ENCODE measurements at regions not wholly inside any gene's neighbourhood (a gene's known extent, or its start where the extent isn't known, plus 50 kb on each side); places are given as distances from the start of the nearest gene placed in this dataset.

GRCh38 chr2:122096761-122097160 is 341.3 kb downstream of the TSN start:
- H3K4me1 ChIP-seq (ENCODE audit: control insufficient read depth, insufficient read depth, low read length) = no peaks in the 10 kb centered on the region
- no peak for DNase-seq (ENCODE audit: low read depth in 4 of 6, low spot score in 6 of 6)
- no peak overlapping the region for H3K4me3 ChIP-seq (ENCODE audit: low read depth, low read length)
- H3K27me3 ChIP-seq (ENCODE audit: control insufficient read depth, insufficient read depth, low read length) = no peaks in the 10 kb centered on the region
- WGBS (ENCODE audit: insufficient coverage) = 30% methylated on average over 2 of the region's 2 CpGs
- H3K36me3 ChIP-seq (ENCODE audit: control insufficient read depth, insufficient read depth, low read length) = no peaks in the 10 kb centered on the region
- no peaks in the 10 kb centered on the region for H3K9me3 ChIP-seq (ENCODE audit: control insufficient read depth, insufficient read depth, low read length)
- H3K27ac ChIP-seq (ENCODE audit: low read depth, low read length) = no peak overlapping the region

- Histone ChIP-seq H3K27me3 (ENCODE audit: control insufficient read depth, insufficient read depth, low read length) (no peaks in the 10 kb centered on the region), H3K36me3 (ENCODE audit: control insufficient read depth, insufficient read depth, low read length) (no peaks in the 10 kb centered on the region)
- WGBS (ENCODE audit: insufficient coverage) = 95% methylated on average over 1 of the region's 1 CpG
Observed at GRCh38 chr2:122098306-122098705, 342.9 kb downstream of the TSN start.

GRCh38 chr2:122100346-122100745 is 344.9 kb downstream of the TSN start:
- DNase-seq (ENCODE audit: low read depth in 4 of 6, low spot score in 6 of 6) = no peak
- no peak overlapping the region for H3K4me3 ChIP-seq (ENCODE audit: low read depth, low read length)
- no peak overlapping the region for H3K27ac ChIP-seq (ENCODE audit: low read depth, low read length)
- WGBS (ENCODE audit: insufficient coverage) = 100% methylated on average over 1 of the region's 2 CpGs
- H3K4me1 ChIP-seq (ENCODE audit: control insufficient read depth, insufficient read depth, low read length) = no peaks in the 10 kb centered on the region
- no peaks in the 10 kb centered on the region for H3K36me3 ChIP-seq (ENCODE audit: control insufficient read depth, insufficient read depth, low read length)
- no peaks in the 10 kb centered on the region for H3K9me3 ChIP-seq (ENCODE audit: control insufficient read depth, insufficient read depth, low read length)
- H3K27me3 ChIP-seq (ENCODE audit: control insufficient read depth, insufficient read depth, low read length) = no peaks in the 10 kb centered on the region

More at GRCh38 chr2:122098306-122098705, 342.9 kb downstream of the TSN start:
- no peaks in the 10 kb centered on the region for H3K9me3 ChIP-seq (ENCODE audit: control insufficient read depth, insufficient read depth, low read length)
- no peaks in the 10 kb centered on the region for H3K4me1 ChIP-seq (ENCODE audit: control insufficient read depth, insufficient read depth, low read length)
- no peak overlapping the region for H3K27ac ChIP-seq (ENCODE audit: low read depth, low read length)
- no peak for DNase-seq (ENCODE audit: low read depth in 4 of 6, low spot score in 6 of 6)
- no peak overlapping the region for H3K4me3 ChIP-seq (ENCODE audit: low read depth, low read length)

- Histone ChIP-seq H3K9me3 (ENCODE audit: control insufficient read depth, insufficient read depth, low read length) (no peaks in the 10 kb centered on the region), H3K36me3 (ENCODE audit: control insufficient read depth, insufficient read depth, low read length) (no peaks in the 10 kb centered on the region), H3K27ac (ENCODE audit: low read depth, low read length) (no peak overlapping the region), H3K4me3 (ENCODE audit: low read depth, low read length) (no peak overlapping the region), H3K4me1 (ENCODE audit: control insufficient read depth, insufficient read depth, low read length) (no peaks in the 10 kb centered on the region), H3K27me3 (ENCODE audit: control insufficient read depth, insufficient read depth, low read length) (no peaks in the 10 kb centered on the region)
- no peak for DNase-seq (ENCODE audit: low read depth in 4 of 6, low spot score in 6 of 6)
Observed at GRCh38 chr2:122100756-122101155, 345.3 kb downstream of the TSN start.

- Histone ChIP-seq H3K27me3 (ENCODE audit: control insufficient read depth, insufficient read depth, low read length) (no peaks in the 10 kb centered on the region), H3K36me3 (ENCODE audit: control insufficient read depth, insufficient read depth, low read length) (no peaks in the 10 kb centered on the region), H3K4me1 (ENCODE audit: control insufficient read depth, insufficient read depth, low read length) (no peaks in the 10 kb centered on the region), H3K27ac (ENCODE audit: low read depth, low read length) (no peak overlapping the region), H3K9me3 (ENCODE audit: control insufficient read depth, insufficient read depth, low read length) (no peaks in the 10 kb centered on the region), H3K4me3 (ENCODE audit: low read depth, low read length) (no peak overlapping the region)
- no peak for DNase-seq (ENCODE audit: low read depth in 4 of 6, low spot score in 6 of 6)
- 88% methylated on average over 4 of the region's 5 CpGs for WGBS (ENCODE audit: insufficient coverage)
Observed at GRCh38 chr2:122101319-122101718, 345.9 kb downstream of the TSN start.

DNA sequence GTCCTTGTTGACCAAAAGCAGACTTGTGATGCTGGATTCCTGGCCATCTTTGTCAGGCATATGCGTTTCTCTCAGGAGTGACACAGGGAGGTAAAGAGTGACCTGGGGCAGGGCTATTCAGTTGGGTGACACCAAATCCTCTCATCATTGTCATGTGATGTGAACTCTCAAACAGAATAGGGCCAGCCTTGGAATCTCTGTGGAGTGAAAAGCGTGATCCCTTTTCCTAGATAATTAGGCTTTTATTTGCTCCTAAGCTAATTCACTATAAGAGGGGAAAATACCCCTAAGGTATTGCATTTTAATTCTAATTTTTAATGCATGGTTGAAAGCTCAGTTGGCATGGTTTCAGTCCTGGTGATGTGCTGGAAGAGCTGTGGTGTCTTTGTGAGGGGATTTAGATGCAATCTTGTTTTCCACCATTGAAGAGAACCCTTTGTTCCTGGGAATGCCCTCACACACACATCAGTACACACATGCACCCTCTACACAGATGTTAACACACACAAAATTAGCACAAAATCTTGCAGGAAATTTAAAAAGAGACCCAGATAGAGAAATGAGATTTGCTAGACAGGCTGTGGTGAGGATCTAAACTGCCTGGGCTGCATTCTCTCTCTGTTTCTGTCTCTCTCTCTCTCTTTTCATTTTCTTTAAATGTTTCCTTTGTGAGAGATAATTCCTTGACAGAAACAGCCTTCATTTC is 349.9 kb downstream of the TSN start:
- no peak overlapping the region for H3K4me3 ChIP-seq (ENCODE audit: low read depth, low read length)
- H3K27me3 ChIP-seq (ENCODE audit: control insufficient read depth, insufficient read depth, low read length) = no peaks in the 10 kb centered on the region
- DNase-seq (ENCODE audit: low read depth in 4 of 6, low spot score in 6 of 6) = no peak
- no peaks in the 10 kb centered on the region for H3K9me3 ChIP-seq (ENCODE audit: control insufficient read depth, insufficient read depth, low read length)
- WGBS (ENCODE audit: insufficient coverage) = no CpG with 5 or more reads among the region's 2 CpGs
- peaks cover 4% of the 10 kb centered on the region for H3K4me1 ChIP-seq (ENCODE audit: control insufficient read depth, insufficient read depth, low read length)
- no peak overlapping the region for H3K27ac ChIP-seq (ENCODE audit: low read depth, low read length)
- no peaks in the 10 kb centered on the region for H3K36me3 ChIP-seq (ENCODE audit: control insufficient read depth, insufficient read depth, low read length)

DNA sequence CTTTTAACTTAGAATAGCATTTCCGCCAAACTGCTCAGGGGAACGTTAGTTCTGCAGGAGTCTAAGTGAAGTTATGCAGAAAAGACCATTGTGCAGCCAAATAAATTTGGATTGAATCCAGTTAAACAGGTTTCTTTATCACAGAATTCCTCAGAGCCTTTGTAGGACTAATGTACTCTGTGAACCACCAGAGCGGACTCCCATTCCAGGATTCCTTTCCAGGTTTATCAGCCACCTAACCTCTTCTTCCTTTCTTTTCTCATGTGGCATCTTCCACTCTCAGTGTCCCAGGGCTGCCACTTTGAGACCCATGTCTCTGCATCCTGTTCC is 350.4 kb downstream of the TSN start:
- no peaks in the 10 kb centered on the region for H3K27me3 ChIP-seq (ENCODE audit: control insufficient read depth, insufficient read depth, low read length)
- H3K36me3 ChIP-seq (ENCODE audit: control insufficient read depth, insufficient read depth, low read length) = no peaks in the 10 kb centered on the region
- peak in 4 of 6 donors; percentile 45 to 96 (median 51) for DNase-seq (ENCODE audit: low read depth in 4 of 6, low spot score in 6 of 6)
- H3K4me3 ChIP-seq (ENCODE audit: low read depth, low read length) = no peak overlapping the region
- WGBS (ENCODE audit: insufficient coverage) = 50% methylated on average over 1 of the region's 3 CpGs
- peaks cover 4% of the 10 kb centered on the region for H3K4me1 ChIP-seq (ENCODE audit: control insufficient read depth, insufficient read depth, low read length)
- H3K9me3 ChIP-seq (ENCODE audit: control insufficient read depth, insufficient read depth, low read length) = no peaks in the 10 kb centered on the region
- no peak overlapping the region for H3K27ac ChIP-seq (ENCODE audit: low read depth, low read length)

- peak in 1 of 6 donors; percentile 7 for DNase-seq (ENCODE audit: low read depth in 4 of 6, low spot score in 6 of 6)
- H3K27me3 ChIP-seq (ENCODE audit: control insufficient read depth, insufficient read depth, low read length) = no peaks in the 10 kb centered on the region
- H3K27ac ChIP-seq (ENCODE audit: low read depth, low read length) = no peak overlapping the region
- H3K4me1 ChIP-seq (ENCODE audit: control insufficient read depth, insufficient read depth, low read length) = peaks cover 12% of the 10 kb centered on the region
- no peak overlapping the region for H3K4me3 ChIP-seq (ENCODE audit: low read depth, low read length)
- H3K9me3 ChIP-seq (ENCODE audit: control insufficient read depth, insufficient read depth, low read length) = no peaks in the 10 kb centered on the region
- WGBS (ENCODE audit: insufficient coverage) = 100% methylated on average over 1 of the region's 1 CpG
- no peaks in the 10 kb centered on the region for H3K36me3 ChIP-seq (ENCODE audit: control insufficient read depth, insufficient read depth, low read length)
Observed at GRCh38 chr2:122108186-122108585, 352.7 kb downstream of the TSN start.

GRCh38 chr2:122112216-122113005 is 357.0 kb downstream of the TSN start:
- DNase-seq (ENCODE audit: low read depth in 4 of 6, low spot score in 6 of 6) = peak in 2 of 6 donors; percentile 62 to 80
- Histone ChIP-seq H3K27ac (ENCODE audit: low read depth, low read length) (no peak overlapping the region), H3K27me3 (ENCODE audit: control insufficient read depth, insufficient read depth, low read length) (no peaks in the 10 kb centered on the region), H3K36me3 (ENCODE audit: control insufficient read depth, insufficient read depth, low read length) (no peaks in the 10 kb centered on the region), H3K4me1 (ENCODE audit: control insufficient read depth, insufficient read depth, low read length) (peaks cover 12% of the 10 kb centered on the region), H3K9me3 (ENCODE audit: control insufficient read depth, insufficient read depth, low read length) (no peaks in the 10 kb centered on the region), H3K4me3 (ENCODE audit: low read depth, low read length) (no peak overlapping the region)
- 43% methylated on average over 8 of the region's 12 CpGs for WGBS (ENCODE audit: insufficient coverage)

DNA sequence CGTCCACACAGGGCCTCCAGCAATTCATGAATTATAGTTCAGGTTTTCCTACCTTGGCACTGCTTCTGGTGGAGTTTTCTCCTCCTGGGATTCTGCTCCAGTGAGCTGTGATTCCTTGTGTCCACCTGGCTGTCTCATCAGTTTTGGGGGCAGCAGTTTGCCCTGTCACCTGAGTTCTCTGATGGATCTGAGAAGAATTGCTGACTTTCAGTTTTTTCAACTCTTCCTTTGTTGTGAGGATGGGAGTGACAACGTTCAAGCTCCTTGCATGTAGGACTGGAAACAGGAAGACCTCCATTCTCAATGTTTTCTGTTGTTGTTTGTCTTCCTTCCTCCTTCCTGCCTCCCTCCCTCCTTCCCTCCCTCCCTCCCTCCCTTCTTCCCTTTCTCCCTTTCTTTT is 359.0 kb downstream of the TSN start:
- Histone ChIP-seq H3K4me1 (ENCODE audit: control insufficient read depth, insufficient read depth, low read length) (peaks cover 7% of the 10 kb centered on the region), H3K27ac (ENCODE audit: low read depth, low read length) (no peak overlapping the region), H3K27me3 (ENCODE audit: control insufficient read depth, insufficient read depth, low read length) (no peaks in the 10 kb centered on the region), H3K9me3 (ENCODE audit: control insufficient read depth, insufficient read depth, low read length) (no peaks in the 10 kb centered on the region), H3K4me3 (ENCODE audit: low read depth, low read length) (no peak overlapping the region), H3K36me3 (ENCODE audit: control insufficient read depth, insufficient read depth, low read length) (no peaks in the 10 kb centered on the region)
- DNase-seq (ENCODE audit: low read depth in 4 of 6, low spot score in 6 of 6) = no peak
- 60% methylated on average over 1 of the region's 2 CpGs for WGBS (ENCODE audit: insufficient coverage)

Measured in spinal cord (tissue), 9 donors.